Dermis blood vessel endothelial cell (primary cell): ENCODE measurements at regions not wholly inside any gene's neighbourhood (a gene's known extent, or its start where the extent isn't known, plus 50 kb on each side); places are given as distances from the start of the nearest gene placed in this dataset.

Experiments used
- DNase-seq: peaks from one replicate; pipeline ENCODE4 v3.0.0; 2010

DNA sequence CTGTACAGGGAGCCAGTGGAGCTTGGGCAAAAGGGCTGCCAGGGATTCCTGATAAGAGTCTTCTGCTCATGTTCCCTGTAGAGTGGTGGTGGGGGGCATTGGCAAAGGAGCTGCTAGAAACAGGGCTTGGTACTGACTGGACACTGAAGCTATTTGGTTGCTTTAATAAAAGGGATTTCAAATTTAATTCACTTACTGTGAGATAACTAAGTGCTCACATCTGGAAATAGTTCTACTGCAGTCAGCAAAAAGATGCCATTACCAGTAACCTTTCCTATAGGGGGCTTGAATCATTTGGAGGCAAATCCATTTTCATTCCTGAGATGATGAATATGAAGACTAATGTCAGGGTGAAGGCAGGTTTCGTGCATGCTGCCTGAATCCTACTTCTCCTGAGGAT, 94.3 kb upstream of the DOCK10 start:
- no peak for DNase-seq

DNA sequence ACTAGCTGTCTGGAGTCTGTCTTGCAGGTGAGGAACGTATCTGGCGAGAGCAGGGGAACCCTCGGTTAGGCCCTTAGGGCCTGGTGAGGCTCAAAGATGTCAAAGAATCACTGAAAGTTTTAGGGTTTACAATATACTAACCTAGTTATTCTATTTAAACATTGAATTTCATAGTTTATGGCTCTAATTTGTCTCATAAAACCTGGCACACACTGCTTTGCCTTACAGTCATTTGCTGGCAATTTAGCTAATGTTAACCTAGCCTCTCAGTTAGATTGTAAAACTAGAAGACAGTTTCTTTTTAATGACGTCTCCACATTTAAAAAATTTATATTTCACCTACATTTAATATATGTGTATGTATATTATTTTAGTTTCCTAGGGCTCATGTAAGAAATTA, 89.6 kb upstream of the DOCK10 start:
- no peak for DNase-seq

DNA sequence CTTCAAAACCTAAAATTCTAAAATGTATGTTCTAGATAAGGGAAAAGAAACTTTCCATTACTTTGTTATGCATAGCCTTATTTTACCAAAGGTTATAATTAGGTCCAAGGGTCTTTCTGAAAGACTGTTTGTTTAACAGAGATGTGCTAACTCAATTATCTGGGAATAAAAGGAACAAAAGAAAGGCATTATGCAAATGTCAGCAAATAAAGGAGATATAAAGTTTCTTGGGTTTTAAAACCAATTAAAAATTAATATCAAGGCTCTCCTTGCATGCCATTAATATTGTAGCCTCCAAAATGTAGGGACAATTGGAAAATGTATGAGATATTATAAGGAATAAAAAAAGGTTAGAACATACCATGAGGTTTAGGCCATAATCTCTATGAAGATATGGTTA, 87.8 kb upstream of the DOCK10 start:
- no peak for DNase-seq

DNA sequence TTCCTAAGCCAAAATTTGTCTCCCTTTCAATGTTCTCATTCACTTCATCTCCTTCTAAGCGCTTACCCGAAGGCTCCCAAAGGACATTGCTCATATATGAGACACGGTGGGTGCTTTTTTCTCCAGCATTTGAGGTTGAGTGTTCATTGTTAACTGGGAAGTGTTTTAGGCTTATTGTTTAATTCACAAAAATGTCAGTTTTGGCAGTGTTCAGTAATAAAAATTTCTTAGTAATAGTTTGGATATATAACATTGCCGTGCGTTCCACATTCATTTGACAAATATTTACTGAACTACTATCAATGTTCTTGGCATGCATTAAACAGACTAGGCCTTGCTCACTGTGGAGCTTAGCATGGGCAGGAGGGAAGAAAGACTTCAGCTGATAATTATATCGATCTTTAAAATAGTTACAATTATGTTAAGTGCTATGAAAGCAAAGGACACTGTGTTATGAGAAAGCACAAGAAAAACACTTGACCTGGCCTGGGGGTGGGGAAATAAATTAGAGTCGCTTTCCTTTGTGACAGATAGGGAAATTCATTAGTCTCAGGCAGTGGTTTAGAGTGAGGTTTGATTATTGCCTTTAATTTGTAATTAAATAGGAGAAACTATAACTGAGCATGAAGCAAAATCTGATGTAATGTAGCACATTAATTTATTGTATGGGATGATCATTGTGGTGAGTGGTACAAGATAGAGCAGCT, 82.2 kb upstream of the DOCK10 start:
- DNase-seq, result no peak

DNA sequence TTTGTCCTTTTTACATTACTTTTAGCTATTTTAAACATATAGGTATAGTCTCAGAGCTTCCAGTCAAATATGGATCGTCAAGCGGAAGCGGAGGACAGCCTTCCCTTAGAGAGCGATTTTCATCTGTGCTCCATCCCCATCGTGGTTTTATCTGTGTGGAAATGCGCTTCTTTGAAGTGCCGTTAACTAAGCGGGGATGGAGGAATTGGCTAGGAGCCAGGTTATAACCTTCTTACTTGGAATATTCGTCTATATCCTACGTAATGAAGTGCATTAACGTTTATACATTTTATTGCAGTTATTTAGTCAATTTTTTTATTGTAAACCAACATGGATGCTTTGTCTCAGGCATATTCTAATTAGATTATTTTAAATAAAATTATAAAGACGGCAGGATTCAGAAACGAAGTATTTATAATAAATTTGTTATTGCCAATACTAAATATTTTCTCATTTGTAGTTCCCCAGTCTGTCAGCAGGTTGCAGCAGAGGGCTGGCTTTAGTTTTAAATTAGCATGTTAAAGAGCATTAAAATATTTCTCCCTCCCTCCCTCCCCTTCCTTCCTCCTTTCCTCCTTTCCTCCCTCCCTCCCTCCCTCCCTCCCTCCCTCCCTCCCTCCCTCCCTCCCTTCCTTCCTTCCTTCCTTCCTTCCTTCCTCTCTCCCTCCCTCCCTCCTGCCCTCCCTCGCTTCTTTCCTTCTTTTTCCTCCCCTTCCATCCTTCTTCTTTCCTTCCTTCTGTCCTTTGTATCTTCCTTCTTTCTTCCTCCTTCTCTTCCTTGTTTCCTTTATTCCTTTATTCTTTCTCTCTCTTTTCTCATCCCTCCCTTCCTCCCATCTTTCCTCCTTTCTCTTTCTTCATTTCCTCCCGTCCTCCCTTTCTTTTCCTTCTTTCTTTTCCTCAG, 80.6 kb upstream of the DOCK10 start:
- DNase-seq, result peak; percentile 33

DNA sequence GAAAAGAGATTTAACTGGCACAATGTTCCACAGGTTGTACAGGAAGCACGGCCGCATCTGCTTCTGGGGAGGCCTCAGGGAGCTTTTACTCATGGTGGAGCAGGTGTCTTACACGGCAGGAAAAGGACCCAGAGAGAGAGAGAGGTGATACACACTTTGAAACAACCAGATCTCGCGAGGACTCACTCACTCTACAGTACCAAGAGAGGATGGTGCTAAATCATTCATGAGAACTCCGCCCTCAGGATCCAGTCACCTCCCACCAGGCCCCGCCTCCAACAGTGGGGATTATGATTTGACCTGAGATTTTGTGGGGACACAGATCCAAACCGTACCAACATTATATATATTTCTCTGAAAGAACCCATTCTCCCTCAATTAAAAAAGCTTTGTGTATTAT, 79.7 kb upstream of the DOCK10 start:
- DNase-seq, result no peak

DNA sequence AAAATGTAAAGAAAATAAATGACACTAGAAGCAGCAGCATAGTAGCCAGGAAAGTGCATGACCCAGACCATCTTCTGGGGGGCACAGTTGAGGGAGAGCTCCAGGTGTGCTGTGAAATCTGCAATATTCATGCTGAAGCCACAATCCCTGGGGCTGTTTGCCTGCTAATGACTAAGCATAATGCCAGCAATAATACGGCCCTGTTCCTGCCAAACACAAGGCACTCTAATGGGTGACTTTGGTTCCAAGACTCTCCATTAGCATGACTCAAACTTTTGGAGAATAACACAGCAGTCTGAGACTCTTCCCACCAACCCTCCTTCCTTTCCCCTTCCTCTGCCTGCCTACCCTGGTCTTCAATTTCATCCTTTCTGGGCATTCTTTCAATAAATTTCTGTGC, 77.9 kb upstream of the DOCK10 start:
- DNase-seq, result no peak

DNA sequence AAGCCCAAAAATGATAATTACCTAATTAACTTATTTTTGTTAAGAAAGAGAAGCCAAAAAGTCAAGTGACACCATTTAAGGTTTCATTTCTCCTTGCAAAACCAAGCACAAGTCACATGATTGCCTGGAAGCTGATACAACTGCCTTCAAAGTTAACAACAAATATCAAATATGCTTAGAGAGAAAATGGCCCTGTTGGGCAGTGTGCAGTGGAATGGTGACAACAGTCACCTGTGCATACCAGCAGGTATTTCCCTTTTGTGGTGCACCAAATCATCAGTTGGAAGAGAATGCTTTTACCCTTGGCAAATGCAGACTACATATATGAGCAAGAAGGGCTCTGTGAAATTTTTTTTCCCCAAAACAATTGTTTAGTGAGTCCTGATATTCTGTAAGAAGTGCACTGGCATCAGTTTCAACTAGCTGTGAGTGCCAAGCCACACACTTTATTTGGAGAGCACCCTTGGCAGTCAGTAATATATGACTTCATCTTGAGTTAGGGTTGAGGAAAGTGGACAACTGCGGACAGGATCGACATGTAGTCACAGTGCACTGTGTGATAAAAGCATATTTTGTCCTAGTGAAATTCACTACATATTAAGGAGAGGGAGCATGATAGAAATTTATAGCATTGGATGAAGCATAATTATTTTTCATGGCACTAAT, 74.9 kb upstream of the DOCK10 start:
- no peak for DNase-seq

DNA sequence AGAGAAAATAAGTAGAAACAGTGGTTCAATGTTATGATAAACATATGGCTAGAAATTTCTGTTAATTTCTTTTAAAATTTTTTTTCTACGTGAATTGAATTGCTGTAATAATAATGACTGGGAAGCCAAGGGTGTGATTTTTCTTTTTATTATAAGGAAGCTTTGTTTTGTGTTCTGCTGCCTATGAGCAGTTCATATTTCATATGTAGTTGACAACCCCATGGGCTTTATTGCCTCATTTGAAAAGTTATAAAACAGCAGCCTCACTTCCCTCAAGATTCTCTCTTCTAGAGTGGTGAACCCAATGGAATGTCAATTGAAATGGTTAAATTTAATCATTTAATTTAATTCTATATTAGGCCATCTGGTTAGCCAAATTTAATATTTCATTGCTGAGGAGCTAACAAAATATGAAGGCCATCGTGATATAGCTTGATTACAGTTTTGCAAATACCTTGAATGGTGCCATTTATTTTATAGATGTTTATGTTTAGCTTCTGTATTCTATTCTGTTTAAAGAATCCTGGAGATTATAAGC, 72.6 kb upstream of the DOCK10 start:
- DNase-seq, result no peak

DNA sequence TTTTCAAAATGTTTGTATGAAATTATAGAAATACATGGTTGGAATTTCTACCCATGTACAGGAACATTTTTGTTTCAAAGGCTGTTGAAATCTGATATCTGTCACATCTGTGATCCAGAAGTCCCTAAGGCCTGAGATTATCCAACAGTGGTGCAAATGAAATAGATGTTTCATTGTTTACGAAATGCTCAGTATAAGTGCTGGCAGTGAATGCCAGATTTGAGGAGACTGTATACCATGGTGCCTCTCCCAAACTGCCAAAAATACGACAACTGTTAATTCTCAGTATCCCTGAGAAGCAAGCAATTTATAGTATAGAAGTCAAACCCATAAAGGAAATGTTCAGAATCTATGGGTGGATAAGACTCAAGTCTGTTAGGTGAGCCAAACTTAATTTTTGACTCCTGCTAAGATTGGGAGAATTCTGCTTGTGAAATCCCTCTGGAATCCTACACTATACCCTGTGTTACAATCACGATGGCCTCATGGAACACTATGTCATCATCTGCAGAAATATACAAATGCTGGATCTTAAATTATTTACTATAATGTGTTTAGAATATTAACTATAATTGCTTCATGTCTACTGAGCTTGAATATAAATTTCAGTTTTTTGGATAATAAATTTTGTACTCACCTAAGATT, 71.2 kb upstream of the DOCK10 start:
- no peak for DNase-seq

DNA sequence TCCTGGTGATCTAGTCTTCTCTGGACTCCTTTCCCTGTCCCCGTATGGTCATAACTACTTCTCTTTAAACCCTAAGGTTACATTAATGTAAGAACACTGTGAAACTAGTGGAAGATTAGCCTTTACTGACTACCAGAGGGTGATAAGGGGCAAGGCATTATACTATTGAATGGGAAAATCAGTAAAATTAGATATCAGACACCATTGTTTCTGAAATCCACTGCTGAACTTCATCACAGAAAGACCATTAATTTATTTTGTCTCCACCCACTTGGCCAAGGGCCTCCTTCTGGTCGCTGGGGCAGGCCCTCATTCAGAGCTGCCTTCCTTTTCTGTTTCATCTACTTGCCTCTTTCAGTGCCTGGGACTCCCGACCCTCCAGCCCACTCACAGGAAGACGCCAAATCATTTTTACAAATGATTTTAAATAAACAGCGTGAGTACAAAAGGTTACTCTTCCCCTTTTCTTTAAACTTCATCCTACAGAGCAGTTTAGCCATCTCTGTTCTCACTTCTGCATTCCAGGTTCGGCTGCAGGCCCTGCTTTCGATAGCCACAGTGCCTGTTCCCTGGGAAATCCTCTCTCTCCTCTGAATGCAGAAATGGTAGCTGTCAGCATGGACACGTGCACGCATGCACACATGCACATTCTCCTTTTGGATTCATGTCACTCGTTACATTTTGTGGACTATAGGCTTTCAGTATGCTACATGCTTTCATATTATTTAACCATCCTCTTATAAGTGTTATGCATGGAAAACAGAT, 70.3 kb upstream of the DOCK10 start:
- DNase-seq, result no peak

DNA sequence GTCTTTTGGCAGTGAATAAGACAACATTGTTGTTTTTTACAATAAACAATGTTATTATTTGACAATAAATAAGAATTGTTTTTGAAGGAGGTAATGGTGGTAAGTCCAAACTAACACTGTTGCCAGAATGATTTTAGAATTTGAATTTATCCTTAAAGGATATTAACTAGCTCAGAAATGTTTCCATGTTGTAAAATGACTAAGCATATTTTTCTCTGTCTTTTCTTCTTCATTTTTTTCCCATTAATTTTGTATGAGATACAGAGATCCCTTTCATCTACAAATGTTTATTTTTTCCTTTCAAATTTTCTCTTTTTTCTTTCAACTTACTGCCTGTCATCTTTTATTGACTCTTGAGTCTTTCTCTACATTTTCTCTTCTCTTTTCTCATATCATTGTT, 66.5 kb upstream of the DOCK10 start:
- no peak for DNase-seq

DNA sequence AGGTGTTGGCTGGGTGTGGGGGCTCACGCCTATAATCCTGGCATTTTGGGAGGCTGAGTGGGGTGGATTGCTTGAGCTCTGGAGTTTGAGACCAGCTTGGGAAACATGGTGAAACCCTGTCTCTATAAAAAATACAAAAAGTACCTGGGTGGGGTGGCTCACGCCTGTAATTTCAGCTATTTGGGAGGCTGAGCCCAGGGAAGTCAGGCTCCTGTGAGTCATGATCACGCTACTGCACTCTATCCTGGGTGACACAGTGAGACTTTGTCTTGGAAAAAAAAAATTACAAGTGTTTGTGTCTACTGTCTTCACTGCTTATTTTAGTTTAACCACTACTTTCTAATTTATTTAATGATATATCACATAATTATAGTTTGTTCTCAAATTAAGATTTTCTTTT, 62.7 kb upstream of the DOCK10 start:
- DNase-seq, result no peak

DNA sequence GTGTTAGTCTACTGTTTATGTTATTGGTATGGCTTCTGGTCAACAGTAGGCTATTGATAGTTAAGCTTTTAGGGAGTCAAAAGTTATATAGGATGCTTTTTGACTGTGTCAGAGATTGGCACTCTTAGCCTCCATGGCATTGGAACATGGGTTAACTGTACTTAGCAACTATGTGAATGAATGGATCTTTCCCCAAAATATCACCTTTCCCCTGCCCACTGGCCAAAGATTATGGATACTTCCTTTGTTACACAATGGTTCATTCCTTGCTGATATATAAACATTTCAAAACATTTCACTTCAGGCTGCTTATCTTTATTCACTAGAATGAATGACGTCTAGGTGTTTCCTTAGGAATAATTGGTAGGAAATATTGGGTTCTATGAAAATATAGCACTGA, 62.1 kb upstream of the DOCK10 start:
- no peak for DNase-seq

DNA sequence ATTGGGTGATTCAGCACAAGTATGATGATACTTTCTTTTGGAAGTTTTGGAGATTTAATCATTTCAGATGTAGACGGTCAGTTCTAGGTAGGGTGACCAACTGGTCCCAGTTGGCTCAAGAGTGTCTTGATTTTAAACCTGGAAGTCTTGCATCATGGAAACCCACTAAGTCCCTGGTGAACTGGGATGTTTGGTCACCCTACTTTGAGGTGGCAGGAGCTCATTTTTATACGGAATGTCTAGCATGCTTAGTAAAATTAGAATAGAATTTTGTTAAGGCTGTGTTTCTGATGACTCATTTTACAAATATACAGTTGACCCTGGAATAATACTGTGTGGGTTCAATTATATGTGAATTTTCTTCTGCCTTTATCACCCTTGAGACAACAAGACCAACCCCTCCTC, 61.5 kb upstream of the DOCK10 start:
- peak; percentile 4 for DNase-seq

DNA sequence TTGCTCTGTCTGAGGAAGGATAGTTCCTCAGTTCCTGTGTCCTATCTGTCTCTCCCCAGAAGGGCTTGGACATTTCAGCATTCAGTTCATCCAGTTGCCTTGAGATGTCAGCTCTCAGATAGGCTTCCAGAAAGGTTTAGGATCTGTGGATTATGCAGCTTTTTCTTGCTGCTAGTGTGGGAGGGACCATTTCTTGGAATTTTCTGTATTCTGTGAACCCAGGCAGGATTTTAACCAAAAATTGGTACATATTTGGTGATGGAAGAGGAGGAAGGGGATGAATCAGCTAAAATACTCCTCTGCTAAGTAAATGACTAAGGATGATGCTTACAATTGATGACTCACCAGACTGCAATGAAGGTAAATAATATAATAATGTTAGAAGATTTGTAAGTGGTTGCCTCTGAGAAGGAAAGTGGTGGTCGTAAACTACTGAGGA, 58.6 kb upstream of the DOCK10 start:
- peak; percentile 59 for DNase-seq

DNA sequence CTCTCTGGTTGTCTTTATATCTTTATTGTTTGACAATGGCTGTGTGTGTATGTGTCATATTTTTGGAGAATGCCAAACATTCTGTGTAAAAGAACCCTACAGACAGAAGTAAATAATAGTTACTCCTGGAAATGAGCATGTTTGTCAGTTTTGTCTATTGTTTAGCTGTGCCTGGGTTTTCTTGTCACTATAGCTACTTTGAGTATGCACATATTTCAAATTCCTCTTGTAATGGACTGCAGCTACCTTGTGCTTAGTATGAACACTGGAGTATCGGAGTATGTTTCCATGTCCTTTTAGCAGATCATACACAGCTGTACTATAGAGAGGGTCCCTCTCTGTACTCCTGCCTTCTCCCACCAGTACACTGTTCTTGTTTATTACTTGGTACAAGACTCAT, 58.0 kb upstream of the DOCK10 start:
- peak; percentile 28 for DNase-seq

DNA sequence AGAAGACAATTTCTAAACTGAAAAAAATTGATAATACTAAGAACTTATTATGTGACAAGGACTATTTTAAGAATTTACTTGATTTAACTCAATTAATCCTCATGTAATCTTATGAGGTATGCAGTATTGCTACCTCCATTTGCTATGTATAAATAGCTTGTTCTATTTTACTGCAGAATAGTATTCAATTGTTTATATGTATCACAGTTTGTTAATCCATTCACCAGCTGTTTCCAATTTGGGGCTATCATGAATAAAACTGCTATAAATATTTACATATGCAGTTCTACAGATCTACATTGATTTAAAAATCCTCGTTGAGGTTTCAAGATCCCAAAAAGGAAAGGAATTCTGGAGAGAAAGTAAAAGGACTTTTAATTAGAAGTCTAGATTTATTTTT, 54.8 kb upstream of the DOCK10 start:
- no peak for DNase-seq
